ENCODE measurements at regions not wholly inside any gene's neighbourhood (a gene's known extent, or its start where the extent isn't known, plus 50 kb on each side); places are given as distances from the start of the nearest gene placed in this dataset.

DNA sequence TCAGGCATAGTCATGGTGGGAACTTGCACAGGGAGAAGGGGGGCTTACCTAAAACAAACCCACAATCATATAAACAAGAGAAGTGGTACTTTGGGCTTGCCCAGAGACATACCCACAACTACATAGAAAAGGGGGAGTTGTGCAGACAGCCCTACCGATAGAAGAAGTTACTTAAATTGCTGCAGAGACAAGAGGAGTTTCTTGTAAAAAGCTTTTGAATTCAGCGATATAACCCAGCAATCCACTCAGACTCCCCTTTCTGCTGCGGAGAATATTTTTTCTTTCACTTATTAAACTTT lies 164.0 kb upstream of the ETV3 start:
- no peak for TF ChIP-seq ATF2 (CRISPR knock-in tag; IDR thresholded peaks at IDR 0.05; ENCODE audit: borderline replicate concordance, low read depth)
- TF ChIP-seq IRF1 (CRISPR knock-in tag; IDR thresholded peaks at IDR 0.05), result no peak
- no peak for TF ChIP-seq RORB (CRISPR knock-in tag; IDR thresholded peaks at IDR 0.05)
- no peak for TF ChIP-seq FOXJ3 (CRISPR knock-in tag; IDR thresholded peaks at IDR 0.05; ENCODE audit: borderline replicate concordance)
- TF ChIP-seq, protein P1, sequence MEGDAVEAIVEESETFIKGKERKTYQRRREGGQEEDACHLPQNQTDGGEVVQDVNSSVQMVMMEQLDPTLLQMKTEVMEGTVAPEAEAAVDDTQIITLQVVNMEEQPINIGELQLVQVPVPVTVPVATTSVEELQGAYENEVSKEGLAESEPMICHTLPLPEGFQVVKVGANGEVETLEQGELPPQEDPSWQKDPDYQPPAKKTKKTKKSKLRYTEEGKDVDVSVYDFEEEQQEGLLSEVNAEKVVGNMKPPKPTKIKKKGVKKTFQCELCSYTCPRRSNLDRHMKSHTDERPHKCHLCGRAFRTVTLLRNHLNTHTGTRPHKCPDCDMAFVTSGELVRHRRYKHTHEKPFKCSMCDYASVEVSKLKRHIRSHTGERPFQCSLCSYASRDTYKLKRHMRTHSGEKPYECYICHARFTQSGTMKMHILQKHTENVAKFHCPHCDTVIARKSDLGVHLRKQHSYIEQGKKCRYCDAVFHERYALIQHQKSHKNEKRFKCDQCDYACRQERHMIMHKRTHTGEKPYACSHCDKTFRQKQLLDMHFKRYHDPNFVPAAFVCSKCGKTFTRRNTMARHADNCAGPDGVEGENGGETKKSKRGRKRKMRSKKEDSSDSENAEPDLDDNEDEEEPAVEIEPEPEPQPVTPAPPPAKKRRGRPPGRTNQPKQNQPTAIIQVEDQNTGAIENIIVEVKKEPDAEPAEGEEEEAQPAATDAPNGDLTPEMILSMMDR (IDR thresholded peaks at IDR 0.05), result no peak
- TF ChIP-seq CBFB (CRISPR knock-in tag; IDR thresholded peaks at IDR 0.05; ENCODE audit: low read depth), result no peak

Measured in WTC11 (cell line).